Fibroblast of pulmonary artery (primary cell): ENCODE measurements at regions not wholly inside any gene's neighbourhood (a gene's known extent, or its start where the extent isn't known, plus 50 kb on each side); places are given as distances from the start of the nearest gene placed in this dataset.

ENCODE experiments used
- DNase-seq: peaks from one replicate; pipeline ENCODE4 v3.0.0-alpha.2; 2010; ENCODE audit warnings: low read depth
- H3K4me3 ChIP-seq: replicated peaks from 2 replicates; pipeline ENCODE4 v1.5.1; 2011; ENCODE audit warnings: low read depth, mild to moderate bottlenecking, control low read depth, low read length, moderate library complexity
- CTCF ChIP-seq: IDR thresholded peaks from 2 replicates; pipeline ENCODE4 v1.5.1; 2011; ENCODE audit warnings: mild to moderate bottlenecking, control low read depth, low read length, inconsistent platforms; ENCODE audit errors: missing control alignments

- TF ChIP-seq CTCF = no peak
- no peak overlapping the region for H3K4me3 ChIP-seq
- no peak for DNase-seq
These were observed 558.7 kb upstream of the USP15 start for GRCh38 chr12:61701471-61701870.

GRCh38 chr12:61706783-61707182 lies 553.4 kb upstream of the USP15 start:
- no peak for TF ChIP-seq CTCF
- no peak for DNase-seq

GRCh38 chr12:61713121-61713520 lies 547.1 kb upstream of the USP15 start:
- no peak for DNase-seq
- no peak overlapping the region for H3K4me3 ChIP-seq
- TF ChIP-seq CTCF = no peak

More at GRCh38 chr12:61706783-61707182, 553.4 kb upstream of the USP15 start:
- H3K4me3 ChIP-seq = no peak overlapping the region

- TF ChIP-seq CTCF = no peak
- no peak for DNase-seq
- no peak overlapping the region for H3K4me3 ChIP-seq
These were observed 542.2 kb upstream of the USP15 start for GRCh38 chr12:61717986-61718385.

GRCh38 chr12:61739925-61740324 lies 520.3 kb upstream of the USP15 start:
- H3K4me3 ChIP-seq = no peak overlapping the region
- no peak for DNase-seq
- no peak for TF ChIP-seq CTCF

GRCh38 chr12:61750604-61751003 lies 509.6 kb upstream of the USP15 start:
- TF ChIP-seq CTCF = no peak

GRCh38 chr12:61754214-61754613 lies 506.0 kb upstream of the USP15 start:
- DNase-seq = no peak
- TF ChIP-seq CTCF = no peak

More at GRCh38 chr12:61750604-61751003, 509.6 kb upstream of the USP15 start:
- H3K4me3 ChIP-seq = no peak overlapping the region
- no peak for DNase-seq

More at GRCh38 chr12:61754214-61754613, 506.0 kb upstream of the USP15 start:
- H3K4me3 ChIP-seq = no peak overlapping the region
